ENCODE measurements at regions not wholly inside any gene's neighbourhood (a gene's known extent, or its start where the extent isn't known, plus 50 kb on each side); places are given as distances from the start of the nearest gene placed in this dataset.

GRCh38 chr18:40685219-40685618 is 1269.8 kb upstream of the PIK3C3 start:
- TF ChIP-seq POLR2AphosphoS5 (IDR thresholded peaks at IDR 0.05) (no peak), CTCF (IDR thresholded peaks at IDR 0.05) (no peak), POLR2A (IDR thresholded peaks at IDR 0.05) (no peak), EP300 (IDR thresholded peaks at IDR 0.05; ENCODE audit: low read depth) (no peak)
- Histone ChIP-seq H3K27ac (no peak overlapping the region), H3K36me3 (no peaks in the 10 kb centered on the region), H3K9me3 (no peaks in the 10 kb centered on the region), H3K4me1 (no peaks in the 10 kb centered on the region), H3K27me3 (no peaks in the 10 kb centered on the region), H3K4me3 (no peak overlapping the region)
- WGBS, 2 donors (ENCODE audit: low coverage in 1 of 2): 29 to 52% methylated on average over 1 to 2 of the region's 2 CpGs
- DNase-seq: no peak
- in situ Hi-C loops (cut with MboI; ENCODE audit: low pct_ligation_motif_present in 1 of 4, low pct_unique_long_range_greater_than_20kb in 1 of 4, low sequenced_read_pairs in 3 of 4) (no loop called here), intact Hi-C loops (cut with DNase I; ENCODE audit: low total_unique reads) (no loop called here)

DNA sequence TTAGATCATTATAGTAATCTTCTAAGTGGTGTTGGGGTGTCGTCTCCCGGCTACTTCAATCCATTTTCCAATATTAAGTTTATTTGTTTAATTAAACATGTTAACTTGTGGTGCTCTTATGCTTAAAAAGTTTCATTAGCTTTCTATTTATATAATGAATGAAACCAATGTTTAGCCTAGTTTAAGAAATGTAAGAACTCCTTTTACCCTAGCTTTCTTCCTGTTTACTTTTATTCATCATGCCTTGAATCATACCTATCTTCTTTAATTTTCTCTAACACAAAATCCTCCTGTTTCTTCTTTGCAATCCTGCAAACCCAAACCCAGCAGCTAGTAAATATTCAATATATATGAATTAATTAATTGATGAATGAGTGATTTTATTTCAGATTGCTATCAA is 1276.7 kb upstream of the PIK3C3 start:
- Histone ChIP-seq H3K36me3 (no peaks in the 10 kb centered on the region), H3K4me1 (no peaks in the 10 kb centered on the region), H3K4me3 (no peak overlapping the region), H3K27ac (no peak overlapping the region), H3K27me3 (no peaks in the 10 kb centered on the region), H3K9me3 (no peaks in the 10 kb centered on the region)
- 90 to 94% methylated on average over 2 of the region's 2 CpGs for WGBS, 2 donors (ENCODE audit: low coverage in 1 of 2)
- intact Hi-C loops (cut with DNase I; ENCODE audit: low total_unique reads): no loop called here
- in situ Hi-C loops (cut with MboI; ENCODE audit: low pct_ligation_motif_present in 1 of 4, low pct_unique_long_range_greater_than_20kb in 1 of 4, low sequenced_read_pairs in 3 of 4): no loop called here
- DNase-seq: no peak
- TF ChIP-seq POLR2AphosphoS5 (IDR thresholded peaks at IDR 0.05): no peak
- no peak for TF ChIP-seq EP300 (IDR thresholded peaks at IDR 0.05; ENCODE audit: low read depth)
- TF ChIP-seq CTCF (IDR thresholded peaks at IDR 0.05): no peak
- no peak for TF ChIP-seq POLR2A (IDR thresholded peaks at IDR 0.05)

- DNase-seq: no peak
- Histone ChIP-seq H3K27me3 (no peaks in the 10 kb centered on the region), H3K27ac (no peak overlapping the region), H3K4me3 (no peak overlapping the region), H3K4me1 (no peaks in the 10 kb centered on the region), H3K36me3 (no peaks in the 10 kb centered on the region), H3K9me3 (no peaks in the 10 kb centered on the region)
- TF ChIP-seq POLR2A (IDR thresholded peaks at IDR 0.05): no peak
- no peak for TF ChIP-seq POLR2AphosphoS5 (IDR thresholded peaks at IDR 0.05)
- TF ChIP-seq CTCF (IDR thresholded peaks at IDR 0.05): no peak
- in situ Hi-C loops (cut with MboI; ENCODE audit: low pct_ligation_motif_present in 1 of 4, low pct_unique_long_range_greater_than_20kb in 1 of 4, low sequenced_read_pairs in 3 of 4) (no loop called here), intact Hi-C loops (cut with DNase I; ENCODE audit: low total_unique reads) (no loop called here)
- WGBS, 2 donors (ENCODE audit: low coverage in 1 of 2): 35 to 83% methylated on average over 1 of the region's 1 CpG
Measured at GRCh38 chr18:40676668-40677067, 1278.4 kb upstream of the PIK3C3 start.

- Histone ChIP-seq H3K27ac (no peak overlapping the region), H3K9me3 (no peaks in the 10 kb centered on the region), H3K36me3 (no peaks in the 10 kb centered on the region), H3K4me3 (no peak overlapping the region), H3K27me3 (no peaks in the 10 kb centered on the region), H3K4me1 (no peaks in the 10 kb centered on the region)
- WGBS, 2 donors (ENCODE audit: low coverage in 1 of 2): 56 to 78% methylated on average over 3 of the region's 3 CpGs
- no peak for TF ChIP-seq CTCF (IDR thresholded peaks at IDR 0.05)
- no peak for TF ChIP-seq POLR2AphosphoS5 (IDR thresholded peaks at IDR 0.05)
- TF ChIP-seq POLR2A (IDR thresholded peaks at IDR 0.05): no peak
- no peak for TF ChIP-seq EP300 (IDR thresholded peaks at IDR 0.05; ENCODE audit: low read depth)
- intact Hi-C loops (cut with DNase I; ENCODE audit: low total_unique reads): no loop called here
- in situ Hi-C loops (cut with MboI; ENCODE audit: low pct_ligation_motif_present in 1 of 4, low pct_unique_long_range_greater_than_20kb in 1 of 4, low sequenced_read_pairs in 3 of 4): no loop called here
- DNase-seq: no peak
Measured at GRCh38 chr18:40673150-40673549, 1281.9 kb upstream of the PIK3C3 start.
